ENCODE measurements at regions not wholly inside any gene's neighbourhood (a gene's known extent, or its start where the extent isn't known, plus 50 kb on each side); places are given as distances from the start of the nearest gene placed in this dataset.

- H3K4me3 ChIP-seq (ENCODE audit: low read depth, low read length): no peak overlapping the region
- no peak for TF ChIP-seq CTCF (IDR thresholded peaks at IDR 0.05; ENCODE audit: insufficient read depth, low read depth, low read length)
- DNase-seq (ENCODE audit: low read depth): no peak
Observed at GRCh38 chr6:165829376-165829775, 166.3 kb upstream of the PDE10A start.

- no peak overlapping the region for H3K4me3 ChIP-seq (ENCODE audit: low read depth, low read length)
- TF ChIP-seq CTCF (IDR thresholded peaks at IDR 0.05; ENCODE audit: insufficient read depth, low read depth, low read length): no peak
- DNase-seq (ENCODE audit: low read depth): no peak
Observed at GRCh38 chr6:165827190-165827518, 164.1 kb upstream of the PDE10A start.

GRCh38 chr6:165826487-165827189 is 163.6 kb upstream of the PDE10A start:
- H3K4me3 ChIP-seq (ENCODE audit: low read depth, low read length): no peak overlapping the region
- DNase-seq (ENCODE audit: low read depth): no peak
- TF ChIP-seq CTCF (IDR thresholded peaks at IDR 0.05; ENCODE audit: insufficient read depth, low read depth, low read length): no peak

GRCh38 chr6:165825256-165825815 is 162.3 kb upstream of the PDE10A start:
- H3K4me3 ChIP-seq (ENCODE audit: low read depth, low read length): no peak overlapping the region
- DNase-seq (ENCODE audit: low read depth): no peak
- TF ChIP-seq CTCF (IDR thresholded peaks at IDR 0.05; ENCODE audit: insufficient read depth, low read depth, low read length): no peak

GRCh38 chr6:165823609-165824326 is 160.7 kb upstream of the PDE10A start:
- no peak overlapping the region for H3K4me3 ChIP-seq (ENCODE audit: low read depth, low read length)
- DNase-seq (ENCODE audit: low read depth): no peak
- no peak for TF ChIP-seq CTCF (IDR thresholded peaks at IDR 0.05; ENCODE audit: insufficient read depth, low read depth, low read length)

- DNase-seq (ENCODE audit: low read depth): no peak
- no peak overlapping the region for H3K4me3 ChIP-seq (ENCODE audit: low read depth, low read length)
- no peak for TF ChIP-seq CTCF (IDR thresholded peaks at IDR 0.05; ENCODE audit: insufficient read depth, low read depth, low read length)
Observed at GRCh38 chr6:165822501-165822900, 159.5 kb upstream of the PDE10A start.

Data from fibroblast of villous mesenchyme (primary cell).